ENCODE measurements at regions not wholly inside any gene's neighbourhood (a gene's known extent, or its start where the extent isn't known, plus 50 kb on each side); places are given as distances from the start of the nearest gene placed in this dataset.

DNA sequence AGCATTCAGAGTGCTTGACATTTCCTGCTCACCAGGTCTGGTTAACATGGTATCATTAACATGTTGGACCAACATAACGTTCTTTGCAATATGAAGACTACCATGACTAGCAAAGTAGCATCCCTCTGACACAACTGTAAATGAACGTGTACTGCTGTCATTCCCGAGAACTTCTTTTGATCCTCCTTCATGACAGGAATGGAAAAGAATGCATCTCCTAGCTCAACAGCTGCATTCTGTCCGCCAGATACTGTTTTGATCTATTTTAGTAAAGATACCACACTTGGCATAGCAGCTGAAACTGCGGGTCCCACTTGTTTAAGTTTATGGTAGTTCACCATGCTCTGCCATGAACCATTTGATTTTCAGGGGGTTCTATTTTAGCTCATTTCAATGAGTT lies 144.2 kb upstream of the PARD3B start:
- no peaks in the 10 kb centered on the region for H3K27me3 Mint-ChIP-seq (ENCODE audit: low read depth)
- H4K8ac ChIP-seq (replicated peaks; ENCODE audit: insufficient read length, low read depth, low read length): no peak overlapping the region
- no peak overlapping the region for H2BK20ac ChIP-seq (ENCODE audit: low read depth, low read length, poor library complexity, severe bottlenecking)
- no peak overlapping the region for H4K91ac ChIP-seq (ENCODE audit: insufficient read length, low read depth, low read length)
- H2BK5ac ChIP-seq (ENCODE audit: insufficient read length, low read length): no peak overlapping the region
- no peak overlapping the region for H2AFZ ChIP-seq (ENCODE audit: low read length)
- no peaks in the 10 kb centered on the region for H3K4me1 Mint-ChIP-seq
- no peak overlapping the region for H3T11ph ChIP-seq (ENCODE audit: low read length)
- H4K5ac ChIP-seq (ENCODE audit: insufficient read length, low read depth, low read length): no peak overlapping the region
- no peaks in the 10 kb centered on the region for H4K20me1 ChIP-seq (ENCODE audit: control insufficient read depth, insufficient read depth, insufficient read length)
- H3K4me2 ChIP-seq (ENCODE audit: insufficient read depth, insufficient read length, low read length): no peak overlapping the region
- H3K56ac ChIP-seq (ENCODE audit: insufficient read length, low read depth, low read length): no peak overlapping the region
- H3K9ac ChIP-seq (ENCODE audit: extremely low read depth, insufficient read length, low read length): no peak overlapping the region
- no peak overlapping the region for H2AK5ac ChIP-seq (ENCODE audit: insufficient read length, low read length)
- H3K18ac ChIP-seq (ENCODE audit: insufficient read length, low read depth, low read length): no peak overlapping the region
- no peaks in the 10 kb centered on the region for H3K23me2 ChIP-seq (ENCODE audit: insufficient read length, low read depth, low read length, poor library complexity, severe bottlenecking)
- no peak overlapping the region for H3K27ac Mint-ChIP-seq
- no peaks in the 10 kb centered on the region for H3K79me1 ChIP-seq (ENCODE audit: insufficient read depth, low read depth, low read length, poor library complexity, severe bottlenecking)
- no peaks in the 10 kb centered on the region for H3K4me1 ChIP-seq (ENCODE audit: insufficient read depth, low read length)
- no peaks in the 10 kb centered on the region for H3K79me2 ChIP-seq (ENCODE audit: insufficient read depth, low read length)
- H3K27ac ChIP-seq (ENCODE audit: insufficient read length, low read depth, low read length): no peak overlapping the region
- H3K36me3 Mint-ChIP-seq (ENCODE audit: insufficient read depth in 1 of 3, low read depth in 3 of 3): 0 out of 7 replicates have a peak, but pooled peaks cover 0 to 5% (median 0%) of the 10 kb centered on the region in 3 experiments
- no CpG with 5 or more reads among the region's 5 CpGs for WGBS (ENCODE audit: extremely low coverage, insufficient read length, low lambda C conversion rate)
- TF ChIP-seq CTCF (conservative IDR thresholded peaks at IDR 0.05): no peak
- H2BK12ac ChIP-seq (ENCODE audit: insufficient read length, low read depth, low read length): no peak overlapping the region
- no peak overlapping the region for H2BK120ac ChIP-seq (ENCODE audit: low read depth, low read length, poor library complexity, severe bottlenecking)
- H3K4ac ChIP-seq (ENCODE audit: low read depth, low read length): no peak overlapping the region
- H3K9me3 Mint-ChIP-seq: no peaks in the 10 kb centered on the region; a peak in 1 of 5 replicates
- H3K14ac ChIP-seq (ENCODE audit: insufficient read depth, low read length): no peak overlapping the region
- H3K23ac ChIP-seq (ENCODE audit: insufficient read length, low read depth, low read length): no peak overlapping the region
- DNase-seq: no peak
- H3K4me3 Mint-ChIP-seq: no peak overlapping the region
- H3K27me3 ChIP-seq (ENCODE audit: insufficient read depth, low read length): no peaks in the 10 kb centered on the region
- H3K9me3 ChIP-seq (ENCODE audit: control insufficient read depth, low read depth, low read length): no peaks in the 10 kb centered on the region
- no peak overlapping the region for H2BK15ac ChIP-seq (ENCODE audit: low read depth, low read length)

All from H9 (cell line).